Neuronal stem cell (in vitro differentiated cells): ENCODE measurements at regions not wholly inside any gene's neighbourhood (a gene's known extent, or its start where the extent isn't known, plus 50 kb on each side); places are given as distances from the start of the nearest gene placed in this dataset.

Source experiments
- DNase-seq: peaks from one replicate; pipeline ENCODE4 v3.0.0-alpha.2; 2013; ENCODE audit warnings: low spot score
- H2AFZ ChIP-seq: one replicate; pipeline ENCODE4 v1.6.1; 2013; ENCODE audit warnings: mild to moderate bottlenecking, low read length, inconsistent platforms
- H2AK5ac ChIP-seq: 2 replicates; pipeline ENCODE4 v1.6.1; 2013; ENCODE audit warnings: low read depth, mild to moderate bottlenecking, inconsistent platforms, low read length, moderate library complexity, mixed read lengths
- H2BK120ac ChIP-seq: 2 replicates; pipeline ENCODE4 v1.6.1; 2013; ENCODE audit warnings: low read depth, mild to moderate bottlenecking, inconsistent platforms, low read length, moderate library complexity, mixed read lengths
- H2BK12ac ChIP-seq: one replicate; pipeline ENCODE4 v1.6.1; 2013; ENCODE audit warnings: low read length, inconsistent platforms
- H2BK15ac ChIP-seq: 2 replicates; pipeline ENCODE4 v1.6.1; 2013; ENCODE audit warnings: mild to moderate bottlenecking, low read length, inconsistent platforms, mixed read lengths
- H2BK5ac ChIP-seq: one replicate; pipeline ENCODE4 v1.6.1; 2013; ENCODE audit warnings: inconsistent platforms, mild to moderate bottlenecking, low read length, moderate library complexity
- H3K14ac ChIP-seq: one replicate; pipeline ENCODE4 v1.6.1; 2013; ENCODE audit warnings: low read length, inconsistent platforms
- H3K18ac ChIP-seq: 2 replicates; pipeline ENCODE4 v1.6.1; 2013; ENCODE audit warnings: low read length, inconsistent platforms
- H3K23ac ChIP-seq: 2 replicates; pipeline ENCODE4 v1.6.1; 2013; ENCODE audit warnings: low read depth, mild to moderate bottlenecking, mixed read lengths, low read length, inconsistent platforms; ENCODE audit not compliant: poor library complexity
- H3K27ac ChIP-seq: replicated peaks from 3 replicates; pipeline ENCODE4 v1.5.1; 2013; ENCODE audit warnings: low read length, inconsistent platforms
- H3K27me3 ChIP-seq, 3 experiments: 2 replicates each; pipeline ENCODE4 v1.6.1; 2013; ENCODE audit warnings: low read length in 3 of 3, mild to moderate bottlenecking in 2 of 3, inconsistent platforms in 1 of 3, low read depth in 1 of 3, mixed read lengths in 1 of 3, moderate library complexity in 1 of 3; ENCODE audit not compliant: control insufficient read depth in 3 of 3, insufficient read depth in 3 of 3
- H3K36me3 ChIP-seq, 2 donors: replicated peaks in 1 of 2; 2 replicates each; pipeline ENCODE4 v1.6.1; 2013; ENCODE audit warnings: low read length in 2 of 2; ENCODE audit not compliant: control insufficient read depth in 2 of 2, insufficient read depth in 2 of 2
- H3K4ac ChIP-seq: 2 replicates; pipeline ENCODE4 v1.6.1; 2013; ENCODE audit warnings: inconsistent platforms, mild to moderate bottlenecking, low read length, moderate library complexity
- H3K4me1 ChIP-seq, 2 donors: 1 replicate in 1 of 2; 2 replicates in 1 of 2; pipeline ENCODE4 v1.6.1; 2013; ENCODE audit warnings: low read length in 2 of 2, low read depth in 1 of 2; ENCODE audit not compliant: control insufficient read depth in 2 of 2, insufficient read depth in 1 of 2
- H3K4me2 ChIP-seq: one replicate; pipeline ENCODE4 v1.6.1; 2013; ENCODE audit warnings: mild to moderate bottlenecking, low read length, inconsistent platforms; ENCODE audit not compliant: insufficient read depth, poor library complexity, severe bottlenecking
- H3K4me3 ChIP-seq, 2 donors: 2 replicates each; pipeline ENCODE4 v1.5.1; 2013; ENCODE audit warnings: low read length in 2 of 2, mild to moderate bottlenecking in 2 of 2, inconsistent platforms in 1 of 2, moderate library complexity in 1 of 2
- H3K79me1 ChIP-seq: one replicate; pipeline ENCODE4 v1.6.1; 2013; ENCODE audit warnings: low read depth, mild to moderate bottlenecking, inconsistent platforms, low read length, moderate library complexity
- H3K9ac ChIP-seq: one replicate; pipeline ENCODE4 v1.6.1; 2013; ENCODE audit warnings: mild to moderate bottlenecking, low read depth, low read length, inconsistent platforms; ENCODE audit not compliant: poor library complexity
- H3K9me3 ChIP-seq, 2 donors: replicated peaks in 1 of 2; 2 replicates each; pipeline versions ENCODE3 to v1.6.1; 2013; ENCODE audit warnings: low read length in 2 of 2, mild to moderate bottlenecking in 2 of 2, inconsistent platforms in 1 of 2, low read depth in 1 of 2, mixed read lengths in 1 of 2, moderate library complexity in 1 of 2; ENCODE audit not compliant: control insufficient read depth in 2 of 2, insufficient read depth in 1 of 2
- H4K8ac ChIP-seq: one replicate; pipeline ENCODE4 v1.6.1; 2013; ENCODE audit warnings: low read depth, mild to moderate bottlenecking, inconsistent platforms, low read length, moderate library complexity
- H4K91ac ChIP-seq: one replicate; pipeline ENCODE4 v1.6.1; 2013; ENCODE audit warnings: low read length, low read depth, mild to moderate bottlenecking, inconsistent platforms; ENCODE audit not compliant: poor library complexity
- WGBS, 2 donors: extraction: QIAGEN DNeasy Blood & Tissue Kit; methylation state at CpG; one replicate each; pipeline ENCODE4 v1.1.7; 2013; ENCODE audit warnings: missing lambda C conversion rate in 2 of 2, mixed read lengths in 1 of 2; ENCODE audit not compliant: insufficient read length in 2 of 2, insufficient replicate concordance in 1 of 2; ENCODE audit errors: extremely low coverage in 2 of 2; 5-methylcytosine and 5-hydroxymethylcytosine counted together

DNA sequence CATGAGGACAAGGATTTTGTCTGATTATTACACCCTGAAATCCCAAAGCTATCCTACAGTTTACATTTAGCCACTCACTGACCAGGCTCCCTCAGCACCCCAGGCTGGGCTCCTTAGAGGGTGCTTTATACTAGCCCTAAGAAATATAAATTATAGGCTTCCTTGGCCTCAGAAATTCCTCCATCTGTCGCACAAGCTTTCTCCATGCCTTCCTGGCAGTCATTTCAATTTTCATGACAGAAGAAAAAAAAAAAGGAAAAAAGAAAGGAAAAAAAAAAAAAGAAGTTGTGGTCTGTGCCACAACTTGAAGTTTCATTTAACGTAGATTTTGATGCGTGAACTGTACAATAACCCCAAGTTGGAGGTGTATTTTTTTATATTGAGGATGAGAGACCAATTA lies 719.5 kb downstream of the BCL11A start:
- no CpG with 5 or more reads among the region's 3 CpGs for WGBS, 2 donors

DNA sequence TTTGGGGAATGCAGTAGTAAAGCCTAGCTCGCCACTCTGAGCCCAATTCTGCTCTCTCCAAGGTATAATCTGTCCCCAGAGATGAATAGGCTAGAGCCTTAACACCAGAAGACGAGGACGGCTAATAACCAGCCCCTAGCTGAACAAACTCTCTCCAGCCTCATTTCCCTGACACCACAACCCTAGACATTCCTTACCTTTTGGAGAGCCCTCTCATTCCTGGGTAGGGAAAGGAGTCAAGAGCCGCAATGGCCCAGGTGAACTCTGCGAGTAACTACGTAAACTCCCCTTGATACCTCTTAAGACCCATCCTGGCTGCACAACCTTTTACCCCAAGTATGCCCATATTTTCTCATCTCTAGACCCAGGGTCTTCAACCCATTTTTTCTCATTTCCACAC lies 722.9 kb downstream of the BCL11A start:
- H4K91ac ChIP-seq: no peak overlapping the region
- H3K9ac ChIP-seq: no peak overlapping the region
- no peak overlapping the region for H2AFZ ChIP-seq
- H3K18ac ChIP-seq: no peak overlapping the region
- no peak overlapping the region for H3K4ac ChIP-seq
- no peak overlapping the region for H3K23ac ChIP-seq
- H3K4me1 ChIP-seq: no peaks in the 10 kb centered on the region
- WGBS, 2 donors: no CpG with 5 or more reads among the region's 6 CpGs
- H2BK15ac ChIP-seq: no peak overlapping the region
- no peaks in the 10 kb centered on the region for H3K27me3 ChIP-seq
- H2AK5ac ChIP-seq: no peak overlapping the region
- H3K4me3 ChIP-seq: no peak overlapping the region
- no peak overlapping the region for H2BK5ac ChIP-seq
- H3K9me3 ChIP-seq: no peaks in the 10 kb centered on the region
- DNase-seq: no peak
- H3K79me1 ChIP-seq: no peaks in the 10 kb centered on the region
- no peaks in the 10 kb centered on the region for H3K36me3 ChIP-seq
- H2BK12ac ChIP-seq: no peak overlapping the region
- H3K14ac ChIP-seq: no peak overlapping the region
- H4K8ac ChIP-seq: no peak overlapping the region
- no peak overlapping the region for H3K27ac ChIP-seq
- no peak overlapping the region for H2BK120ac ChIP-seq
- H3K4me2 ChIP-seq: no peak overlapping the region

More for the DNA sequence above, 719.5 kb downstream of the BCL11A start:
- H3K4me1 ChIP-seq: peaks cover 0 to 3% of the 10 kb centered on the region in 2 donors
- H4K8ac ChIP-seq: no peak overlapping the region
- no peak overlapping the region for H3K27ac ChIP-seq
- no peaks in the 10 kb centered on the region for H3K36me3 ChIP-seq
- no peak overlapping the region for H2AK5ac ChIP-seq
- H4K91ac ChIP-seq: no peak overlapping the region
- no peak for DNase-seq
- H3K27me3 ChIP-seq: no peaks in the 10 kb centered on the region
- H2AFZ ChIP-seq: no peak overlapping the region
- H3K14ac ChIP-seq: no peak overlapping the region
- H3K23ac ChIP-seq: no peak overlapping the region
- H2BK12ac ChIP-seq: no peak overlapping the region
- H2BK15ac ChIP-seq: no peak overlapping the region
- H3K18ac ChIP-seq: no peak overlapping the region
- no peaks in the 10 kb centered on the region for H3K79me1 ChIP-seq
- H3K4me3 ChIP-seq: no peak overlapping the region
- H2BK120ac ChIP-seq: no peak overlapping the region
- no peak overlapping the region for H2BK5ac ChIP-seq
- no peak overlapping the region for H3K4ac ChIP-seq
- no peaks in the 10 kb centered on the region for H3K9me3 ChIP-seq
- H3K9ac ChIP-seq: no peak overlapping the region
- no peak overlapping the region for H3K4me2 ChIP-seq

DNA sequence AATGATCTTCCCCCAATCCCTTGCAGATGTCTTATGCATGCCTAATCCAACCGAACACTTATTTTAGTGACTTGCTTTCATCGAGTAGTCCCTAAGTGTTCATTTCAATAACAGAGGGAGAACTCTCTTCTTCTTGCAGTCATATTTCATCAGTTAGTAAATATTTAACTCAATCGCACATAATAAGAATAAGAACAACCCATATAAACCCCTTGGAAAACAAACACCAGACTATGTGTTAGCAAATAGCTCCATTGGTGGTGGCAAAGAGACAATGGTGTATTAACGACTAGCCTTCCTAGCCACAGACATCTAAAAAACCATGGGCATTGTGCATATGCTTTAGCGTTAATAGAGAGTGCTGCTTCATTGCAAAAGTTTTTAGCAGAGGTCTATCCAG lies 725.8 kb downstream of the BCL11A start:
- no peak overlapping the region for H2BK5ac ChIP-seq
- H2BK120ac ChIP-seq: no peak overlapping the region
- H3K14ac ChIP-seq: no peak overlapping the region
- no peak overlapping the region for H3K27ac ChIP-seq
- WGBS, 2 donors: no CpG with 5 or more reads among the region's 5 CpGs
- H3K4me2 ChIP-seq: no peak overlapping the region
- no peaks in the 10 kb centered on the region for H3K79me1 ChIP-seq
- no peaks in the 10 kb centered on the region for H3K36me3 ChIP-seq
- H2BK15ac ChIP-seq: no peak overlapping the region
- H4K8ac ChIP-seq: no peak overlapping the region
- H3K4ac ChIP-seq: no peak overlapping the region
- H3K4me3 ChIP-seq: no peak overlapping the region
- H3K27me3 ChIP-seq: no peaks in the 10 kb centered on the region
- no peak overlapping the region for H3K18ac ChIP-seq
- no peak overlapping the region for H2AFZ ChIP-seq
- no peak overlapping the region for H2AK5ac ChIP-seq
- DNase-seq: no peak
- H2BK12ac ChIP-seq: no peak overlapping the region
- no peak overlapping the region for H4K91ac ChIP-seq
- H3K23ac ChIP-seq: no peak overlapping the region
- H3K4me1 ChIP-seq: no peaks in the 10 kb centered on the region
- H3K9ac ChIP-seq: no peak overlapping the region
- H3K9me3 ChIP-seq: no peaks in the 10 kb centered on the region

DNA sequence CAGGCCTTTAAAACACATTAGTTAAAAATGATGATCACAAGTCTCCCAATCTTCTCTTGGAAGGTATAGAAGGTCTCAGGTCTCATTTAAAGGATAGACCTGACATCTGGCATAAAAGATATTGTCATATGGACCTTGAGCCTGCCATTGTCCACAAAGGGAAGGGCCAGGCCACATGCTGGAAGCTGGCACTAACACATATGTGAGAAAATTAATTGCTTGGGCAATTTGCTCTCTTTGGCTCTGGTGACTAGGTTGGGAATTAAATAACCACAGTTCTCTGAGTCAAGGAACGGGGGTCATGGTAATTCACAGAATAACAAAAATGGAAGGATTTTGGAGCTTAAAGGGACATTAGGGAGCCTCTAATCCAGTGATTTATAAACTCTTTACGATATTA lies 727.3 kb downstream of the BCL11A start:
- H3K23ac ChIP-seq: no peak overlapping the region
- no CpG with 5 or more reads among the region's 2 CpGs for WGBS, 2 donors
- H2BK5ac ChIP-seq: no peak overlapping the region
- H3K4me1 ChIP-seq: no peaks in the 10 kb centered on the region
- H3K4me3 ChIP-seq: no peak overlapping the region
- H3K79me1 ChIP-seq: no peaks in the 10 kb centered on the region
- no peaks in the 10 kb centered on the region for H3K27me3 ChIP-seq
- H2BK12ac ChIP-seq: no peak overlapping the region
- H3K9me3 ChIP-seq: no peaks in the 10 kb centered on the region
- no peak overlapping the region for H3K4ac ChIP-seq
- H3K36me3 ChIP-seq: no peaks in the 10 kb centered on the region
- H3K9ac ChIP-seq: no peak overlapping the region
- no peak overlapping the region for H3K18ac ChIP-seq
- no peak for DNase-seq
- no peak overlapping the region for H4K8ac ChIP-seq
- H2BK120ac ChIP-seq: no peak overlapping the region
- no peak overlapping the region for H3K27ac ChIP-seq
- no peak overlapping the region for H2BK15ac ChIP-seq
- H3K4me2 ChIP-seq: no peak overlapping the region
- H2AFZ ChIP-seq: no peak overlapping the region
- H3K14ac ChIP-seq: no peak overlapping the region
- no peak overlapping the region for H2AK5ac ChIP-seq
- no peak overlapping the region for H4K91ac ChIP-seq
